HEK293T (cell line): ENCODE measurements at regions not wholly inside any gene's neighbourhood (a gene's known extent, or its start where the extent isn't known, plus 50 kb on each side); places are given as distances from the start of the nearest gene placed in this dataset.

Experiments used
- CTCF ChIA-PET: fragments of 350-600 bp; formaldehyde crosslinking; extraction: SDS; loops from one replicate; lab custom pipeline; 2021; ENCODE audit warnings: antibody characterized with exemption, inconsistent platforms; lab: Yijun Ruan, JAX
- POLR2A ChIA-PET: fragments of 350-600 bp; formaldehyde crosslinking; extraction: SDS; loops from one replicate; lab custom pipeline; 2020; ENCODE audit warnings: antibody characterized with exemption, inconsistent platforms; lab: Yijun Ruan, JAX
- DNase-seq: peaks from one replicate; pipeline ENCODE4 v3.0.0; 2012; ENCODE audit warnings: mixed read lengths; ENCODE audit errors: extremely low spot score
- ARNT ChIP-seq: fragments of 450-650 bp; IDR thresholded peaks from 2 replicates; pipeline ENCODE4 v1.6.1; 2017; ENCODE audit warnings: mild to moderate bottlenecking
- BHLHE40 ChIP-seq: fragments of 450-650 bp; IDR thresholded peaks from 2 replicates; pipeline ENCODE4 v1.6.1; 2016; ENCODE audit warnings: mild to moderate bottlenecking, moderate library complexity, borderline replicate concordance
- CTBP1 ChIP-seq: fragments of 450-650 bp; IDR thresholded peaks from 2 replicates; pipeline ENCODE4 v1.6.1; 2016; ENCODE audit warnings: borderline replicate concordance
- ELF4 ChIP-seq: fragments of 450-650 bp; IDR thresholded peaks from 2 replicates; pipeline ENCODE4 v1.6.1; 2017; ENCODE audit warnings: antibody characterized with exemption
- FOXA1 ChIP-seq: fragments of 450-650 bp; IDR thresholded peaks from 2 replicates; pipeline ENCODE4 v1.6.1; 2016; ENCODE audit warnings: mild to moderate bottlenecking
- FOXK2 ChIP-seq: fragments of 450-650 bp; IDR thresholded peaks from 2 replicates; pipeline ENCODE4 v1.6.1; 2016; ENCODE audit warnings: mild to moderate bottlenecking
- FOXM1 ChIP-seq: fragments of 450-650 bp; IDR thresholded peaks from 2 replicates; pipeline ENCODE4 v1.6.1; 2017; ENCODE audit warnings: mild to moderate bottlenecking, borderline replicate concordance
- HDGF ChIP-seq: fragments of 450-650 bp; IDR thresholded peaks from 2 replicates; pipeline ENCODE4 v1.6.1; 2017; ENCODE audit warnings: antibody characterized with exemption, borderline replicate concordance
- L3MBTL2 ChIP-seq: fragments of 450-650 bp; conservative IDR thresholded peaks from 2 replicates; pipeline ENCODE4 v1.6.1; 2016; ENCODE audit warnings: mild to moderate bottlenecking
- LEF1 ChIP-seq: fragments of 450-650 bp; IDR thresholded peaks from 2 replicates; pipeline ENCODE4 v1.6.1; 2017; ENCODE audit warnings: mild to moderate bottlenecking, borderline replicate concordance
- NFRKB ChIP-seq: fragments of 450-650 bp; IDR thresholded peaks from 2 replicates; pipeline ENCODE4 v1.6.1; 2016; ENCODE audit warnings: mild to moderate bottlenecking, moderate library complexity
- SP1 ChIP-seq: fragments of 450-650 bp; IDR thresholded peaks from 2 replicates; pipeline ENCODE4 v1.6.1; 2017
- SUZ12 ChIP-seq: fragments of 450-650 bp; IDR thresholded peaks from 2 replicates; pipeline ENCODE4 v1.6.1; 2016; ENCODE audit warnings: mild to moderate bottlenecking
- TARDBP ChIP-seq: fragments of 450-650 bp; IDR thresholded peaks from 2 replicates; pipeline ENCODE4 v1.6.1; 2016
- ZNF384 ChIP-seq: fragments of 450-650 bp; IDR thresholded peaks from 2 replicates; pipeline ENCODE4 v1.6.1; 2016
- TF ChIP-seq, protein P1 (sequence below): fragments of 450-650 bp; IDR thresholded peaks from 2 replicates; pipeline ENCODE4 v1.6.1; 2016

DNA sequence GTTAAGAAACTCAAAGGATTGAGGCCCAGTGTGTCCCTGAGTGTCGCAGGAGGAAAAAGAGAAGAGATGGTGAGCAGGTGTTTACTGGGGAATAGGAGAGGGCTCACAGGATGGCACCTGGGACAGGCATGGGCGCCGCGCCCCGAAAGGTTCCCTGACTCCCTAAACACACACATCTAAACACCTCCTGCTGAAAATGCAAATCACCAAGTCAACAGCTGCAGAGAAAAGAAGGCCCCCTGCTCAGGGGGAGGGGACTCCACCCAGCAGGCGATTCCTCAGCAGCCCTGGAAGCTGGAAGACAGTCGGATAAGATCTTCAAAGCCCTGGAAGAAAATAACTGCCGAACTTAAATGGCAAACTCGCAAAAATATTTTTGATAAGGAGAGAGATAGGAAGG, 377.2 kb downstream of the BRD1 start:
- ChIA-PET POLR2A (no interaction called here), CTCF (no interaction called here)
- TF ChIP-seq SP1 (no peak), TARDBP (no peak), HDGF (no peak), ZNF384 (no peak), CTBP1 (no peak), ELF4 (no peak), FOXK2 (no peak), ARNT (no peak), LEF1 (no peak)
- no peak for DNase-seq

DNA sequence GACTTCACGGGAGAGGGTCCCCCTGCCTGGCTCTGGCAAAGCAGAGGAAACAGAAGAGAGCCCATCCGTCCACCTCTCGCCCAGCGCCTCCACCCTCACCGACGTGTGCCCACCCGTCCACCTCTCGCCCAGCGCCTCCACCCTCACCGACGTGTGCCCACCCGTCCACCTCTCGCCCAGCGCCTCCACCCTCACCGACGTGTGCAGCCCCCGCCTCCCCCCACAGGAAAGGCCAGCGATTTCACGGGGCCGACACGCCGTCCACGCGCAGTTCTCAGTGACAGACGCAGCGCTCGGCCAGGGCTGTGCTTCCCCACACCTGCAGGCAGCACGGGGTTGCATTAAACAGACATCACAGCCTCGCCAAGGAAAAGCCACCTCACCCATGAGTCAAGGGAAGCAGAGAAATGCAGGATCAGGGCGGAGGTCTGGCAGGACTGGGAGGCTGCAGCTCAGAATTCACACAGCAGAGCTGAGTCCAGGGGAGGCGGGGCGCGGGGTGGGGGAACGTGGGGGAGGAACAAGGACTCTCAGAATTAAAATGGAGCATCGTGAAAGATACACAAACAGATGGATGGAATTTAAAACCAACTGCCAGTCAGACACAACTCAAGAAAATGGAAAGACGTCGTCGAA, 377.7 kb downstream of the BRD1 start:
- POLR2A ChIA-PET: no interaction called here
- DNase-seq: no peak
- CTCF ChIA-PET: no interaction called here
- TF ChIP-seq, protein P1, sequence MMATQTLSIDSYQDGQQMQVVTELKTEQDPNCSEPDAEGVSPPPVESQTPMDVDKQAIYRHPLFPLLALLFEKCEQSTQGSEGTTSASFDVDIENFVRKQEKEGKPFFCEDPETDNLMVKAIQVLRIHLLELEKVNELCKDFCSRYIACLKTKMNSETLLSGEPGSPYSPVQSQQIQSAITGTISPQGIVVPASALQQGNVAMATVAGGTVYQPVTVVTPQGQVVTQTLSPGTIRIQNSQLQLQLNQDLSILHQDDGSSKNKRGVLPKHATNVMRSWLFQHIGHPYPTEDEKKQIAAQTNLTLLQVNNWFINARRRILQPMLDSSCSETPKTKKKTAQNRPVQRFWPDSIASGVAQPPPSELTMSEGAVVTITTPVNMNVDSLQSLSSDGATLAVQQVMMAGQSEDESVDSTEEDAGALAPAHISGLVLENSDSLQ: no peak
- TF ChIP-seq ELF4: no peak
- no peak for TF ChIP-seq L3MBTL2
- no peak for TF ChIP-seq BHLHE40
- TF ChIP-seq HDGF: no peak
- TF ChIP-seq LEF1: no peak
- TF ChIP-seq TARDBP: no peak
- no peak for TF ChIP-seq ZNF384
- no peak for TF ChIP-seq SP1
- TF ChIP-seq FOXK2: no peak
- TF ChIP-seq SUZ12: no peak
- TF ChIP-seq FOXA1: no peak
- TF ChIP-seq NFRKB: no peak
- TF ChIP-seq CTBP1: no peak
- no peak for TF ChIP-seq ARNT
- no peak for TF ChIP-seq FOXM1

DNA sequence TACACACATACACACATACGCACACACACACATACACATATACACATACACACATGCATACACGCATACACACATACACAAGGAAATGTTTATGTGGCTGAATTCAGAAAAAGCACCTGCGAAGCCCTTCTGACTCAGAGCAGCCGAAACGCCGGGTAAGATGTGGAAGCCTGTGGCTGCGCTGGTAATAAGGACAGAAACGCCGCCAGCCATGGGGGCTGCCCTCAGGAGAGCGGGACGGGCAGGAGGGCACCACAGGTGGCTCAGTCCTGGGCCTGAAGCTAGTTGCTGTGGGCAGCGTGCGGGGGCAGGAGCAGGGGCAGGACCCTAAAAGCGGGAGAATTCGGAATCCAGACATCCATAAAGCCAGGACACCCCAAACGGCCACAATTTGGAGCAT, 378.3 kb downstream of the BRD1 start:
- TF ChIP-seq HDGF (no peak), BHLHE40 (no peak), NFRKB (no peak), FOXK2 (no peak), TARDBP (no peak), FOXA1 (no peak), SUZ12 (no peak), FOXM1 (no peak), ZNF384 (no peak), CTBP1 (no peak), ELF4 (no peak), LEF1 (no peak), L3MBTL2 (no peak), SP1 (no peak), ARNT (no peak)
- TF ChIP-seq, protein P1: no peak
- ChIA-PET CTCF (no interaction called here), POLR2A (no interaction called here)
- DNase-seq: no peak

DNA sequence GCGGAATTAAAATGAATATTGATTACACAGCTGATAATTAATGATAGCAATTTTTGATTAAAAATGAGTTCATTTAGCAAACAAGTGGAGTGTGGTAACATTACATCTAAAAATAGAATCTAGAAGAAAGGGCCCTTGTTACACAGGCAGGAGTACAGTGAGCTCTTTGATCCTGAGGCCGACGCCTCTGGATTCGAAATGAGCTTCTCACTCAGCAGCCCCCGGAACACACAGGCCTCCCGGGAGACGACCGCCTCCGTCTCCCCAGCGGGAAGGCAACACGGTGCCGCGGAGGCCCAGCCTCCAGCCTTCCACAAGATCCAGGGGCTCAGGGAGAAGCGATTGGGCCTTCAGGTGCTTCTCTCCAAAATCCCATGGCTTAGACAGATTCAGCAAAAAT, 379.1 kb downstream of the BRD1 start:
- POLR2A ChIA-PET: no interaction called here
- TF ChIP-seq NFRKB: no peak
- no peak for TF ChIP-seq TARDBP
- TF ChIP-seq ARNT: no peak
- no peak for TF ChIP-seq FOXA1
- TF ChIP-seq, protein P1: no peak
- TF ChIP-seq SUZ12: no peak
- no peak for TF ChIP-seq L3MBTL2
- no peak for TF ChIP-seq BHLHE40
- no peak for TF ChIP-seq CTBP1
- no peak for TF ChIP-seq SP1
- no peak for TF ChIP-seq ZNF384
- TF ChIP-seq HDGF: no peak
- CTCF ChIA-PET: no interaction called here
- DNase-seq: no peak

DNA sequence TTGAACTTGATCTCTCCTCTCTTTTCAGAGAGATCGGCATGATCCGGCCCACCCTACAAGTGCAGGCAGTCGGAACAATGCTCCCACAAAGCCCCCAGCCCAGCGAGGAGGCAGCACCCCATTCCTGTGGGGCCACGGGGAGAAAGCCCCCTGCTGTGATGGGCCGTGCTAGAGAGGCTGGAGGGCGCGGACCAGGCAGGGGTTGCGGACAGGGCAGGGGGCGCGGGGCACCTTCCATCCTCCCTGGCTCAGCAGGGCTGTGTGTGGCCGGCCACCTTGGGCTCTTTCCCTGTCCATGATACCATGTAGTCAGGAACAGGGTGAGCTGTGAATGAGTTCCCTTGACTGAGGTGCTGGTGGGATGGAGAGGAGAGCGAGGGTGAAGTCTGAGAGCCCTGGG, 379.8 kb downstream of the BRD1 start:
- ChIA-PET POLR2A (no interaction called here), CTCF (no interaction called here)
- TF ChIP-seq, protein P1: no peak
- TF ChIP-seq FOXK2: no peak
- TF ChIP-seq FOXA1: no peak
- no peak for TF ChIP-seq ELF4
- no peak for TF ChIP-seq NFRKB
- TF ChIP-seq SP1: no peak
- no peak for TF ChIP-seq L3MBTL2
- no peak for TF ChIP-seq TARDBP
- TF ChIP-seq SUZ12: no peak
- no peak for TF ChIP-seq LEF1
- no peak for TF ChIP-seq ARNT
- TF ChIP-seq CTBP1: no peak
- TF ChIP-seq HDGF: no peak
- TF ChIP-seq FOXM1: no peak
- no peak for TF ChIP-seq BHLHE40
- no peak for TF ChIP-seq ZNF384
- no peak for DNase-seq
